HepG2 (cell line): ENCODE measurements at regions not wholly inside any gene's neighbourhood (a gene's known extent, or its start where the extent isn't known, plus 50 kb on each side); places are given as distances from the start of the nearest gene placed in this dataset.

Experiments
- ATAC-seq: fragments of 200-7000 bp; cut with Tn5 transposase; 3 replicates; pipeline ENCODE4 v1.9.1; 2020; ENCODE audit warnings: mild to moderate bottlenecking, moderate library complexity
- BruUV-seq: library from RNA; stranded (reverse); fragments of 400-500 nt; replicated peaks from 2 replicates; lab custom pipeline; 2021; lab: Mats Ljungman, UMichigan
- CTCF ChIA-PET: fragments of 300-600 bp; formaldehyde crosslinking; extraction: SDS; loops from one replicate; lab custom pipeline; 2021; ENCODE audit warnings: low total read pairs, inconsistent platforms, low intra/inter-chr PET ratio; lab: Yijun Ruan, JAX
- POLR2A ChIA-PET: fragments of 350-600 bp; sonication (Branson Sonifier 250); formaldehyde crosslinking; loops from one replicate; lab custom pipeline; 2020; ENCODE audit warnings: antibody characterized with exemption, inconsistent platforms; lab: Yijun Ruan, JAX
- DNase-seq: peaks from one replicate; pipeline ENCODE4 v3.0.0-alpha.2; 2015; ENCODE audit warnings: low spot score
- FAIRE-seq: peaks from 3 replicates; lab custom pipeline; 2011; peaks lifted over from hg19 to GRCh38; lab: Jason Lieb, UNC
- H2AFZ ChIP-seq: one replicate; pipeline ENCODE4 v1.6.1; 2011; ENCODE audit warnings: low read length, inconsistent platforms
- H3K27ac ChIP-seq: fragments of 300-600 bp; 3 replicates; pipeline ENCODE4 v1.8.0; 2011; ENCODE audit warnings: mixed run types, mild to moderate bottlenecking, mixed read lengths, low read length, inconsistent platforms; ENCODE audit not compliant: insufficient read depth; ENCODE audit errors: extremely low read length
- H3K27me3 ChIP-seq, 2 experiments: fragments of 200-600 bp in 1 of 2; 2 replicates in 1 of 2; 3 replicates in 1 of 2; pipeline versions ENCODE4 v1.6.0 to v1.8.0; 2011; ENCODE audit warnings: low read length in 2 of 2, mild to moderate bottlenecking in 2 of 2, moderate library complexity in 2 of 2, inconsistent platforms in 1 of 2; ENCODE audit not compliant: insufficient read depth in 2 of 2, control insufficient read depth in 1 of 2
- H3K36me3 ChIP-seq, 2 experiments: fragments of 200-600 bp in 1 of 2; replicated peaks in 1 of 2; 2 replicates in 1 of 2; 3 replicates in 1 of 2; pipeline versions ENCODE4 v1.5.1 to v1.8.0; 2011; ENCODE audit warnings: low read length in 2 of 2, inconsistent platforms in 1 of 2; ENCODE audit not compliant: insufficient read depth in 2 of 2, control insufficient read depth in 1 of 2
- H3K4me1 ChIP-seq: 2 replicates; pipeline ENCODE4 v1.5.1; 2012; ENCODE audit warnings: low read length, inconsistent platforms; ENCODE audit not compliant: insufficient read depth
- H3K4me2 ChIP-seq: 2 replicates; pipeline ENCODE4 v1.6.0; 2011; ENCODE audit warnings: low read depth, low read length, inconsistent platforms
- H3K4me3 ChIP-seq, 3 experiments: fragments of 200-600 bp in 1 of 3; sonication (generic), shearing (Covaris generic) in 1 of 3; replicated peaks in 1 of 3; 2 replicates each; pipeline ENCODE4 v1.5.1; 2011 to 2016; ENCODE audit warnings: low read length in 3 of 3, inconsistent platforms in 2 of 3, low read depth in 2 of 3, mild to moderate bottlenecking in 2 of 3, control low read depth in 1 of 3, mixed read lengths in 1 of 3; ENCODE audit not compliant: insufficient read depth in 1 of 3
- H3K79me2 ChIP-seq: one replicate; pipeline ENCODE4 v1.6.1; 2011; ENCODE audit warnings: low read length, inconsistent platforms; ENCODE audit not compliant: insufficient read depth
- H3K9ac ChIP-seq: 2 replicates; pipeline ENCODE4 v1.6.0; 2011; ENCODE audit warnings: mild to moderate bottlenecking, low read depth, low read length, inconsistent platforms; ENCODE audit not compliant: insufficient read depth
- H3K9me3 ChIP-seq: 2 replicates; pipeline ENCODE4 v1.5.1; 2012; ENCODE audit warnings: mild to moderate bottlenecking, low read length
- H4K20me1 ChIP-seq: 2 replicates; pipeline ENCODE4 v1.6.0; 2011; ENCODE audit warnings: inconsistent platforms, mild to moderate bottlenecking, low read length, moderate library complexity; ENCODE audit not compliant: insufficient read depth
- ARHGAP35 ChIP-seq: sonication (generic); formaldehyde crosslinking; IDR thresholded peaks from 2 replicates; pipeline ENCODE4 v1.9.0; 2022; ENCODE audit warnings: mild to moderate bottlenecking, inconsistent platforms, moderate library complexity, missing genetic modification reagents, borderline replicate concordance
- CAMTA2 ChIP-seq: sonication (generic); formaldehyde crosslinking; IDR thresholded peaks from 2 replicates; pipeline ENCODE4 v1.4.0; 2020; ENCODE audit warnings: mild to moderate bottlenecking, missing genetic modification reagents, borderline replicate concordance
- CEBPB ChIP-seq: IDR thresholded peaks from 2 replicates; pipeline ENCODE4 v1.6.1; 2011; ENCODE audit warnings: low read depth, low read length, improper control_type of control experiment, borderline replicate concordance
- GZF1 ChIP-seq: sonication (generic); formaldehyde crosslinking; IDR thresholded peaks from 2 replicates; pipeline ENCODE4 v1.5.1; 2020; ENCODE audit warnings: mild to moderate bottlenecking, missing genetic modification reagents
- MTF1 ChIP-seq: sonication (generic); formaldehyde crosslinking; IDR thresholded peaks from 2 replicates; pipeline ENCODE4 v1.5.0; 2020; ENCODE audit warnings: missing genetic modification reagents
- PCBP1 ChIP-seq: fragments of 200-400 bp; formaldehyde crosslinking; IDR thresholded peaks from 2 replicates; pipeline ENCODE4 v1.6.1; 2017; ENCODE audit warnings: mild to moderate bottlenecking, low read depth, low read length, borderline replicate concordance
- STAG1 ChIP-seq: sonication (generic); formaldehyde crosslinking; IDR thresholded peaks from 2 replicates; pipeline ENCODE4 v1.4.0; 2020; ENCODE audit warnings: missing genetic modification reagents
- SYNCRIP ChIP-seq: fragments of 200-400 bp; formaldehyde crosslinking; IDR thresholded peaks from 2 replicates; pipeline ENCODE4 v1.6.1; 2018; ENCODE audit warnings: mild to moderate bottlenecking, low read depth, low read length; ENCODE audit not compliant: insufficient read depth
- TP53 ChIP-seq: sonication (generic); formaldehyde crosslinking; conservative IDR thresholded peaks from 2 replicates; pipeline ENCODE4 v1.4.0; 2020; ENCODE audit warnings: missing genetic modification reagents
- ZBTB7B ChIP-seq: sonication (generic); formaldehyde crosslinking; IDR thresholded peaks from 2 replicates; pipeline ENCODE4 v1.4.0; 2020; ENCODE audit warnings: missing genetic modification reagents
- ZNF557 ChIP-seq: sonication (generic); formaldehyde crosslinking; IDR thresholded peaks from 2 replicates; pipeline ENCODE4 v1.4.0; 2020; ENCODE audit warnings: missing genetic modification reagents
- WGBS: methylation state at CpG from one replicate; pipeline ENCODE4 v1.1.6; 2017; ENCODE audit warnings: low lambda C conversion rate; 5-methylcytosine and 5-hydroxymethylcytosine counted together
- in situ Hi-C: cut with HindIII; loops from 2 replicates; pipeline ENCODE4 v1.10.0; 2017; ENCODE audit warnings: low pct_unique_long_range_greater_than_20kb; ENCODE audit not compliant: extremely low pct_ligation_motif_present
- intact Hi-C: fragments of 100-400 bp; cut with micrococcal nuclease; formaldehyde crosslinking; loops from one replicate; pipeline ENCODE4 v1.10.0; 2022; ENCODE audit not compliant: unreplicated experiment
- TF ChIP-seq, protein P1 (sequence below): sonication (generic); formaldehyde crosslinking; IDR thresholded peaks from 2 replicates; pipeline ENCODE4 v1.4.0; 2020; ENCODE audit warnings: missing genetic modification reagents
- TF ChIP-seq, protein P2 (sequence below): sonication (generic); formaldehyde crosslinking; IDR thresholded peaks from 2 replicates; pipeline ENCODE4 v1.5.0; 2020; ENCODE audit warnings: missing genetic modification reagents
- TF ChIP-seq, protein P3 (sequence below): sonication (generic); formaldehyde crosslinking; IDR thresholded peaks from 2 replicates; pipeline ENCODE4 v1.8.1; 2023; ENCODE audit warnings: mild to moderate bottlenecking, missing genetic modification reagents

DNA sequence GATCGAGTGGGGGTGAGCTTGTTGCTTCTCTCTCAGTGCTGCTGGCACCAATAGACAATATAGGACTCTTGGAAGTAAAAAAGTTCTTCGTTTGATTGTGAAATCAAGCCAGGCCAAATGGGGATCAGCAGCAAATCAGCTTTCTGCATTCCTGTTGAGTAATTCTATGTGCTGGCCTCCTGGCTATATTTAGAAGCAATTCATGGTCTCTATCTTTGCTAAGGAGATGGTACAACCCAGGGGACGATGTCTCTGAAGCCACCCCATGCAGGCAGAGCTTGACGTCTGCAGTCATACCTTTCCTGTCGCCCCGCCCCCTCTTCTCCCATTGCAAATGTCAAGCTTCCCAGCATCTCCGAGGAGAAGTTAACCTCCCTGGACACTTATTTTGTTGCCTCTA, 199.1 kb downstream of the SCP2D1 start:
- FAIRE-seq (no peak), DNase-seq (no peak), ATAC-seq (no peak)
- Histone ChIP-seq H3K36me3 (no peaks in the 10 kb centered on the region), H3K27ac (no peak overlapping the region), H3K4me2 (no peak overlapping the region), H3K4me1 (no peaks in the 10 kb centered on the region), H3K79me2 (no peaks in the 10 kb centered on the region), H2AFZ (no peak overlapping the region), H3K9me3 (no peaks in the 10 kb centered on the region), H4K20me1 (no peaks in the 10 kb centered on the region), H3K4me3 (no peak overlapping the region), H3K9ac (no peak overlapping the region), H3K27me3 (no peaks in the 10 kb centered on the region)
- in situ Hi-C loops (no loop called here), intact Hi-C loops (no loop called here)
- POLR2A ChIA-PET = no interaction called here
- no TSS peak for BruUV-seq
- TF ChIP-seq CEBPB (peak; percentile 74), CAMTA2 (CRISPR knock-in tag) (no peak), TP53 (CRISPR knock-in tag) (no peak), SYNCRIP (no peak)
- TF ChIP-seq, protein P1, sequence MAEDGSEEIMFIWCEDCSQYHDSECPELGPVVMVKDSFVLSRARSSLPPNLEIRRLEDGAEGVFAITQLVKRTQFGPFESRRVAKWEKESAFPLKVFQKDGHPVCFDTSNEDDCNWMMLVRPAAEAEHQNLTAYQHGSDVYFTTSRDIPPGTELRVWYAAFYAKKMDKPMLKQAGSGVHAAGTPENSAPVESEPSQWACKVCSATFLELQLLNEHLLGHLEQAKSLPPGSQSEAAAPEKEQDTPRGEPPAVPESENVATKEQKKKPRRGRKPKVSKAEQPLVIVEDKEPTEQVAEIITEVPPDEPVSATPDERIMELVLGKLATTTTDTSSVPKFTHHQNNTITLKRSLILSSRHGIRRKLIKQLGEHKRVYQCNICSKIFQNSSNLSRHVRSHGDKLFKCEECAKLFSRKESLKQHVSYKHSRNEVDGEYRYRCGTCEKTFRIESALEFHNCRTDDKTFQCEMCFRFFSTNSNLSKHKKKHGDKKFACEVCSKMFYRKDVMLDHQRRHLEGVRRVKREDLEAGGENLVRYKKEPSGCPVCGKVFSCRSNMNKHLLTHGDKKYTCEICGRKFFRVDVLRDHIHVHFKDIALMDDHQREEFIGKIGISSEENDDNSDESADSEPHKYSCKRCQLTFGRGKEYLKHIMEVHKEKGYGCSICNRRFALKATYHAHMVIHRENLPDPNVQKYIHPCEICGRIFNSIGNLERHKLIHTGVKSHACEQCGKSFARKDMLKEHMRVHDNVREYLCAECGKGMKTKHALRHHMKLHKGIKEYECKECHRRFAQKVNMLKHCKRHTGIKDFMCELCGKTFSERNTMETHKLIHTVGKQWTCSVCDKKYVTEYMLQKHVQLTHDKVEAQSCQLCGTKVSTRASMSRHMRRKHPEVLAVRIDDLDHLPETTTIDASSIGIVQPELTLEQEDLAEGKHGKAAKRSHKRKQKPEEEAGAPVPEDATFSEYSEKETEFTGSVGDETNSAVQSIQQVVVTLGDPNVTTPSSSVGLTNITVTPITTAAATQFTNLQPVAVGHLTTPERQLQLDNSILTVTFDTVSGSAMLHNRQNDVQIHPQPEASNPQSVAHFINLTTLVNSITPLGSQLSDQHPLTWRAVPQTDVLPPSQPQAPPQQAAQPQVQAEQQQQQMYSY (CRISPR knock-in tag) = no peak
- WGBS = 1% methylated on average over 7 of the region's 7 CpGs
- CTCF ChIA-PET = no interaction called here

DNA sequence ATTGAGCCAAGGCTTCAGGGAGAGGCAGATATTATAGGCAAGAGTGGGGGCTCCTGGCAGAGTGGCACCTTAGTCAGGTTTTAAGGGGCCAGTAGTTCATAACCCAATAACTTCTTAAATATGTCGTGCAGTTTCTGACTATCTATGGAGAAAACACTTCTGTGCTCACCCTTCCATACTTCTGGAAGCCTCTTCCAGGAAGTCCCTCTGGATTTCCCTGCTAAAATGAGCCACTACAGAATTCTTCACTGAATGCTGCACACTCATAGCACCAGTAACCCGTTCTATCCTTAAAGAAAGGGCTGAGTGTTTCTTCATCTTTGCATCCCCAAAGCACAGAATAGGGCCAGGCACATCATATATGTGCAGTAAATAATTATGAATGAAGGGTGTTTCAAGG, 198.5 kb upstream of the SLC24A3 start:
- POLR2A ChIA-PET = no interaction called here
- ATAC-seq (no peak), FAIRE-seq (no peak), DNase-seq (no peak)
- H3K36me3 ChIP-seq = no peaks in the 10 kb centered on the region
- WGBS = 0% methylated on average over 2 of the region's 2 CpGs
- in situ Hi-C loops = no loop called here
- no peaks in the 10 kb centered on the region for H4K20me1 ChIP-seq
- H2AFZ ChIP-seq = no peak overlapping the region
- H3K9ac ChIP-seq = no peak overlapping the region
- no peaks in the 10 kb centered on the region for H3K27me3 ChIP-seq
- no TSS peak for BruUV-seq
- intact Hi-C loops = no loop called here
- no peak overlapping the region for H3K4me2 ChIP-seq
- H3K4me1 ChIP-seq = no peaks in the 10 kb centered on the region
- CTCF ChIA-PET = no interaction called here
- H3K79me2 ChIP-seq = no peaks in the 10 kb centered on the region
- no peaks in the 10 kb centered on the region for H3K9me3 ChIP-seq
- H3K4me3 ChIP-seq = no peak overlapping the region
- no peak overlapping the region for H3K27ac ChIP-seq
- TF ChIP-seq ARHGAP35 (CRISPR knock-in tag) (no peak), MTF1 (CRISPR knock-in tag) (no peak), ZNF557 (CRISPR knock-in tag) (no peak), PCBP1 (no peak), GZF1 (CRISPR knock-in tag) (no peak), STAG1 (CRISPR knock-in tag) (no peak), ZBTB7B (no peak)
- TF ChIP-seq, protein P2, sequence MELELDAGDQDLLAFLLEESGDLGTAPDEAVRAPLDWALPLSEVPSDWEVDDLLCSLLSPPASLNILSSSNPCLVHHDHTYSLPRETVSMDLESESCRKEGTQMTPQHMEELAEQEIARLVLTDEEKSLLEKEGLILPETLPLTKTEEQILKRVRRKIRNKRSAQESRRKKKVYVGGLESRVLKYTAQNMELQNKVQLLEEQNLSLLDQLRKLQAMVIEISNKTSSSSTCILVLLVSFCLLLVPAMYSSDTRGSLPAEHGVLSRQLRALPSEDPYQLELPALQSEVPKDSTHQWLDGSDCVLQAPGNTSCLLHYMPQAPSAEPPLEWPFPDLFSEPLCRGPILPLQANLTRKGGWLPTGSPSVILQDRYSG (CRISPR knock-in tag) = no peak
- TF ChIP-seq, protein P3, sequence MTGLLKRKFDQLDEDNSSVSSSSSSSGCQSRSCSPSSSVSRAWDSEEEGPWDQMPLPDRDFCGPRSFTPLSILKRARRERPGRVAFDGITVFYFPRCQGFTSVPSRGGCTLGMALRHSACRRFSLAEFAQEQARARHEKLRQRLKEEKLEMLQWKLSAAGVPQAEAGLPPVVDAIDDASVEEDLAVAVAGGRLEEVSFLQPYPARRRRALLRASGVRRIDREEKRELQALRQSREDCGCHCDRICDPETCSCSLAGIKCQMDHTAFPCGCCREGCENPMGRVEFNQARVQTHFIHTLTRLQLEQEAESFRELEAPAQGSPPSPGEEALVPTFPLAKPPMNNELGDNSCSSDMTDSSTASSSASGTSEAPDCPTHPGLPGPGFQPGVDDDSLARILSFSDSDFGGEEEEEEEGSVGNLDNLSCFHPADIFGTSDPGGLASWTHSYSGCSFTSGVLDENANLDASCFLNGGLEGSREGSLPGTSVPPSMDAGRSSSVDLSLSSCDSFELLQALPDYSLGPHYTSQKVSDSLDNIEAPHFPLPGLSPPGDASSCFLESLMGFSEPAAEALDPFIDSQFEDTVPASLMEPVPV (CRISPR knock-in tag) = no peak
